SU-DHL-6 (cell line): ENCODE measurements at regions not wholly inside any gene's neighbourhood (a gene's known extent, or its start where the extent isn't known, plus 50 kb on each side); places are given as distances from the start of the nearest gene placed in this dataset.

Experiments
- H2AFZ ChIP-seq: fragments of 200-600 bp; sonication (generic); 2 replicates; pipeline ENCODE4 v1.6.1; 2014; ENCODE audit warnings: low read depth, mild to moderate bottlenecking, moderate library complexity, mixed read lengths, antibody characterized with exemption, low read length; ENCODE audit not compliant: severe bottlenecking
- H3F3A ChIP-seq: fragments of 200-600 bp; shearing (Covaris generic); 2 replicates; pipeline ENCODE4 v1.6.0; 2016; ENCODE audit warnings: antibody characterized with exemption, mild to moderate bottlenecking; ENCODE audit not compliant: insufficient read depth
- H3K27ac ChIP-seq: fragments of 200-600 bp; sonication (generic); 2 replicates; pipeline ENCODE4 v1.5.1; 2016; ENCODE audit warnings: low read depth, mild to moderate bottlenecking, low read length, moderate library complexity, mixed read lengths
- H3K27me3 ChIP-seq: fragments of 200-600 bp; sonication (generic), shearing (Covaris generic); 2 replicates; pipeline ENCODE4 v1.6.0; 2014; ENCODE audit warnings: mild to moderate bottlenecking, low read length
- H3K36me3 ChIP-seq: fragments of 200-600 bp; sonication (generic); 2 replicates; pipeline ENCODE4 v1.6.1; 2014; ENCODE audit warnings: mild to moderate bottlenecking, low read length, mixed read lengths
- H3K4me2 ChIP-seq: fragments of 300-600, 200-600 bp; shearing (Covaris generic), sonication (generic); 2 replicates; pipeline ENCODE4 v1.6.0; 2014; ENCODE audit warnings: low read length, low read depth, mild to moderate bottlenecking; ENCODE audit not compliant: poor library complexity, severe bottlenecking
- H3K4me3 ChIP-seq: fragments of 200-600 bp; sonication (generic); 2 replicates; pipeline ENCODE4 v1.5.1; 2014; ENCODE audit warnings: antibody characterized with exemption, low read length, mild to moderate bottlenecking, mixed read lengths; ENCODE audit not compliant: insufficient read depth, poor library complexity, severe bottlenecking
- H3K79me2 ChIP-seq: fragments of 200-600 bp; sonication (generic); 2 replicates; pipeline ENCODE4 v1.6.1; 2014; ENCODE audit warnings: mild to moderate bottlenecking, low read length, moderate library complexity; ENCODE audit not compliant: insufficient read depth
- H3K9ac ChIP-seq: fragments of 200-600 bp; sonication (generic); 2 replicates; pipeline ENCODE4 v1.7.0; 2014; ENCODE audit warnings: mild to moderate bottlenecking, low read length
- H3K9me2 ChIP-seq: fragments of 200-600 bp; sonication (generic); replicated peaks from 2 replicates; pipeline ENCODE4 v1.6.1; 2014; ENCODE audit warnings: low read length; ENCODE audit not compliant: insufficient read depth
- H3K9me3 ChIP-seq: fragments of 200-600 bp; sonication (generic); 2 replicates; pipeline ENCODE4 v1.6.1; 2014; ENCODE audit warnings: low read length, mixed read lengths; ENCODE audit not compliant: insufficient read depth
- H4K20me1 ChIP-seq: fragments of 200-600 bp; sonication (generic); 2 replicates; pipeline ENCODE4 v1.6.1; 2014; ENCODE audit warnings: low read depth, mild to moderate bottlenecking, antibody characterized with exemption, low read length, moderate library complexity, mixed read lengths
- CTCF ChIP-seq: fragments of 200-600 bp; sonication (generic); IDR thresholded peaks from one replicate; pipeline ENCODE4 v1.5.1; 2017; ENCODE audit warnings: antibody characterized with exemption, mild to moderate bottlenecking, low read length, moderate library complexity; ENCODE audit not compliant: insufficient read depth, poor library complexity, severe bottlenecking
- EZH2phosphoT487 ChIP-seq: fragments of 200-600 bp; sonication (generic), shearing (Covaris generic); conservative IDR thresholded peaks from 2 replicates; pipeline ENCODE4 v1.6.1; 2018; ENCODE audit warnings: mild to moderate bottlenecking, antibody characterized with exemption, low read length, moderate library complexity, mixed read lengths

GRCh38 chr12:88642675-88643431 lies 62.6 kb upstream of the KITLG start:
- no peaks in the 10 kb centered on the region for H3K9me3 ChIP-seq
- no peak for TF ChIP-seq CTCF
- TF ChIP-seq EZH2phosphoT487: no peak
- no peak overlapping the region for H3K9ac ChIP-seq
- no peaks in the 10 kb centered on the region for H3K79me2 ChIP-seq
- no peak overlapping the region for H2AFZ ChIP-seq
- no peaks in the 10 kb centered on the region for H3K27me3 ChIP-seq
- no peak overlapping the region for H3K4me3 ChIP-seq
- H3K4me2 ChIP-seq: no peak overlapping the region
- H3K36me3 ChIP-seq: no peaks in the 10 kb centered on the region
- no peak overlapping the region for H3K27ac ChIP-seq
- H4K20me1 ChIP-seq: no peaks in the 10 kb centered on the region
- H3K9me2 ChIP-seq: no peaks in the 10 kb centered on the region
- H3F3A ChIP-seq: no peaks in the 10 kb centered on the region

- Histone ChIP-seq H2AFZ (no peak overlapping the region), H3K9me3 (no peaks in the 10 kb centered on the region), H3K4me3 (no peak overlapping the region), H3K4me2 (no peak overlapping the region), H3K9ac (no peak overlapping the region), H3K79me2 (no peaks in the 10 kb centered on the region), H3K27ac (no peak overlapping the region), H3F3A (no peaks in the 10 kb centered on the region), H3K9me2 (no peaks in the 10 kb centered on the region), H4K20me1 (no peaks in the 10 kb centered on the region), H3K27me3 (no peaks in the 10 kb centered on the region), H3K36me3 (no peaks in the 10 kb centered on the region)
- TF ChIP-seq EZH2phosphoT487: no peak
- TF ChIP-seq CTCF: no peak
Observed at GRCh38 chr12:88638966-88639760, 58.9 kb upstream of the KITLG start.

GRCh38 chr12:88638388-88638787 lies 58.1 kb upstream of the KITLG start:
- no peak overlapping the region for H3K4me2 ChIP-seq
- no peak overlapping the region for H3K27ac ChIP-seq
- H3K27me3 ChIP-seq: no peaks in the 10 kb centered on the region
- no peaks in the 10 kb centered on the region for H3K9me3 ChIP-seq
- H3K79me2 ChIP-seq: no peaks in the 10 kb centered on the region
- H2AFZ ChIP-seq: no peak overlapping the region
- no peaks in the 10 kb centered on the region for H3K36me3 ChIP-seq
- H3K9ac ChIP-seq: no peak overlapping the region
- H3K4me3 ChIP-seq: no peak overlapping the region
- H3F3A ChIP-seq: no peaks in the 10 kb centered on the region
- H3K9me2 ChIP-seq: no peaks in the 10 kb centered on the region
- TF ChIP-seq CTCF (no peak), EZH2phosphoT487 (no peak)
- no peaks in the 10 kb centered on the region for H4K20me1 ChIP-seq
